Esophagus muscularis mucosa (tissue), 4 donors: ENCODE measurements at regions not wholly inside any gene's neighbourhood (a gene's known extent, or its start where the extent isn't known, plus 50 kb on each side); places are given as distances from the start of the nearest gene placed in this dataset.

Source experiments
- EP300 ChIP-seq: sonication (generic); formaldehyde crosslinking; IDR thresholded peaks from one replicate; pipeline ENCODE4 v1.6.1; 2017; ENCODE audit warnings: antibody characterized with exemption
- POLR2A ChIP-seq: fragments of 450-650 bp; IDR thresholded peaks from one replicate; pipeline ENCODE4 v1.6.1; 2017; ENCODE audit warnings: antibody characterized with exemption, moderate library complexity, mild to moderate bottlenecking, low read depth
- POLR2AphosphoS5 ChIP-seq, 2 donors: sonication (generic); formaldehyde crosslinking; IDR thresholded peaks; one replicate each; pipeline ENCODE4 v1.6.1; 2017; ENCODE audit warnings: antibody characterized with exemption in 2 of 2
- TF ChIP-seq, protein P1 (sequence below), 3 experiments: fragments of 200-600 bp in 2 of 3; fragments of 450-650 bp in 1 of 3; sonication (generic) in 2 of 3; IDR thresholded peaks; one replicate each; pipeline ENCODE4 v1.5.1; 2017 to 2019; ENCODE audit warnings: antibody characterized with exemption in 3 of 3, mild to moderate bottlenecking in 2 of 3, moderate library complexity in 1 of 3

DNA sequence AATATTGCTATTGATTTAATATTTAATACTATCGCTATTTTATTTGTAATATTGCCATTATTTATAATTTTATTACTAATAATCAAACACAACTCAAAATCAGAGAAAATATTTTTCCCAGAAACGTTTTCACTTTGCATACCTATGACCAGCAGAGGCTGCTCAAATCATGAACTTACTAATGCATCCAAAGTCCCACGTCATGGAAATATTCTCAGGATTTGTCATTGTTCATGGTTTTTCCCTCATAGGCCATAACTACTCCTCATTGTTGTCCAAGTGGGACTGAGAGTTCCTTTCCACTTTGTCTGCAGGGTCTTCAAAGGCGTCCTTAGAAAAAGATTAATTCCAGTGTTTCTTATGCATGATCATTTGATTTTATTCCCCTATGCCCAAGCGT lies 344.8 kb downstream of the THBS2 start:
- TF ChIP-seq, protein P1, sequence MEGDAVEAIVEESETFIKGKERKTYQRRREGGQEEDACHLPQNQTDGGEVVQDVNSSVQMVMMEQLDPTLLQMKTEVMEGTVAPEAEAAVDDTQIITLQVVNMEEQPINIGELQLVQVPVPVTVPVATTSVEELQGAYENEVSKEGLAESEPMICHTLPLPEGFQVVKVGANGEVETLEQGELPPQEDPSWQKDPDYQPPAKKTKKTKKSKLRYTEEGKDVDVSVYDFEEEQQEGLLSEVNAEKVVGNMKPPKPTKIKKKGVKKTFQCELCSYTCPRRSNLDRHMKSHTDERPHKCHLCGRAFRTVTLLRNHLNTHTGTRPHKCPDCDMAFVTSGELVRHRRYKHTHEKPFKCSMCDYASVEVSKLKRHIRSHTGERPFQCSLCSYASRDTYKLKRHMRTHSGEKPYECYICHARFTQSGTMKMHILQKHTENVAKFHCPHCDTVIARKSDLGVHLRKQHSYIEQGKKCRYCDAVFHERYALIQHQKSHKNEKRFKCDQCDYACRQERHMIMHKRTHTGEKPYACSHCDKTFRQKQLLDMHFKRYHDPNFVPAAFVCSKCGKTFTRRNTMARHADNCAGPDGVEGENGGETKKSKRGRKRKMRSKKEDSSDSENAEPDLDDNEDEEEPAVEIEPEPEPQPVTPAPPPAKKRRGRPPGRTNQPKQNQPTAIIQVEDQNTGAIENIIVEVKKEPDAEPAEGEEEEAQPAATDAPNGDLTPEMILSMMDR (IDR thresholded peaks at IDR 0.05): no peak
- no peak for TF ChIP-seq POLR2AphosphoS5 (IDR thresholded peaks at IDR 0.05)
- no peak for TF ChIP-seq POLR2A
- TF ChIP-seq EP300: no peak
